HG02610 (cell line): ENCODE measurements at regions not wholly inside any gene's neighbourhood (a gene's known extent, or its start where the extent isn't known, plus 50 kb on each side); places are given as distances from the start of the nearest gene placed in this dataset.
A peak's percentile ranks its signal among the peaks of the same experiment; 100 is the strongest.

ENCODE experiments used
- ATAC-seq: cut with Tn5 transposase; IDR thresholded peaks from one replicate; pipeline ENCODE4 v1.9.1; 2021; ENCODE audit warnings: mild to moderate bottlenecking, moderate library complexity; ENCODE audit not compliant: unreplicated experiment

DNA sequence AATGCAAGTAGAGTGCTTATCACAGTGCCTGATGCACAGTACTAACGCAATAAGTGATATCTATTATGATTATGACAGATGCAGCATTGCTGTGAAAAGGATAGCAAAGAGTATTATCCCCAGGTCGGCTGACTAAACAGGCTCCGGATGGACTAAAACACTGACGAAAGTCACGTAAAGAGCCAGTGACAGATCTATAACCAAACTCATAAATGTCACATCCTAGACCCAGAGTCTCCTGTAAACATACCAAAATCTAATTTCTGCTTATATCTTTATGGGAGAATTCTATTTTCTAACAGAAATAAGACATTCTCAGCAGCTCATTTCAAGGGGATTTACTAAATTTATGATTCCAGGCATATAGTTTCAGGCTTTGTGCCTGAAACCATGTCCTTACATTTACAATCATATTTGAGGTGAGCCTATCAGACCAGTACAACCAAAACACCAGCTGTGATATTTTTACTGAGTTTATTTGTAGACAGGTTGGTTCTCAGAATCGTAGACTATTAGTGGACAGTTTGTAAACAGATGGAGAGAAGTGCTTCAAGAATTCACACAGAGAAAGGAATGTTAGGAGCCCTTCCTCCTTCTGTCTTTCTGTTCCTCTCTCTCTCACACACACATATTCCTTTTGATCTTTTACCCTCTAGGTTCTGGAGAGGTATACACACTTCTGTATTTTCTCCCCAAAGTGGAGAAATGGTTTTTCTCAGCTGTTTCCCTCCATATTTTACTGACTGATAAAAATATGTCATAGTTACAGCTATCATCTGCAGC lies 52.4 kb upstream of the WDR26 start:
- ATAC-seq, result no peak

DNA sequence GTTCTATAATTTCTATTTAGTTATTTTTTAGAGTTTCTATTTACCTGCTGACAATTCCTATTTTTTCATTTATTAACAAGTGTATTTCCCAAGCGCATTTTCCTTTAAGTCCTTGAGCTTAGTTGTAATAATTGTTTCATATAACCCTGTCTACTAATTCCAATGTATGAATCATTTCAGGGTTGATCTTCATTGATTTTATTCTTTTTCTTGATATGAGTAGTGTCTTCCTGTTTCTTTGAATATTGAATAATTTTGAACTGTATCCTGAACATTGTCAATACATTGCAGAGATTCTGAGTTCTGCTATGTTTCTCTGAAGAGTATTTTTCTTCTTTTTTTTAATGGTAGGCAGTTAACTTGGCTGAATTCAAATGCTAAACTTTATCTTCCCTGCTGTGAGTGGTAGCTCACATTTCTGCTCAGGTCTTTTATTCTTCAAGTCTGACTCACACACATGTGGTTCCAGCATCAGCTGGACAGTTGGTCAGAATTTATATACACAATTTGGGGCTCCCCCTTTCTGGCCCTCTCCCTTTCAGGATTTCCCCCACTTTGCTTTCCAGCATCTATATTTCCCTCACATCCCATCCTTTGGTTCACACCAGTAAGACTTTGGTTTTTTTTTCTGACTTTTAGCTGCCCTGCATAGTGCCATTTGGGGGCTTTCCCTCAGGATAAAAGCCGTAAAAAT lies 54.4 kb upstream of the WDR26 start:
- ATAC-seq, result peak; percentile 58

DNA sequence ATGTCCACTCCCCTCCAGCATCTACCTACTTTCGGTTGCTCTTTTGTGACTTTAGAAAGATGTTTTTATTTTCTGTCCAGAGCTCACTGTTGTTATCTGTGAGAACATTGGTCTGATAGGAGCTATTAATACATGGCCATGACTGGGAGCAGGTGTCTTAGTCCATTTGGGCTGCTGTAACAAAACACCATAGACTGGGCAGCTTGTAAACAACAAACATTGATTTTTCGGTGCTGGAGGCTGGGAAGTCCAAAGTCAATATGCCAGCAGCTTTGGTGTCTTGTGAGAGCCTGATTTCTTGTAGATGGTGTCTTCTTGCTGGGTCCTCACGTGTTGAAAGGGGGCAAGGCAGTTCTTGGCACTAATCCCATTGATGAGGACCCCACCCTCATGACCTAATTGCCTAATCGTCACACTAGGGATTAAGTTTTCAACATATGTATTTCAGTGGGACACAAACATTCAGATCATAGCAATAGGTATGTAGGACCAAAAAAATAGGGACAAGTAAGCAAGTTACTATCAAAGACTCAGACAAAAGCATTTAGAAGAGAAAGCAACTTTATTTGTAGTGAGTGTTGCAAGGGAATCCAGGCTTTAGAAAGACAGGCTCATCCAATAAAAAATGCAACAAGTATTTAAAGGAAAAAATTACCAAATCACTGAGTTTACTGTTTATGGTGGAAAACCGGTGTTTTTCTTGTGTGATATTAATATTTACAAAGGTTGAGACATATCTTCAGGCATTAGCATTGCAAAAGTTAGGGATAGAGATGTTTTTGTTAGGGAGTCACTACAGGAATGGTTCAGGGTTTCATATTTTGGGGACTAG lies 55.2 kb upstream of the WDR26 start:
- ATAC-seq, result no peak

DNA sequence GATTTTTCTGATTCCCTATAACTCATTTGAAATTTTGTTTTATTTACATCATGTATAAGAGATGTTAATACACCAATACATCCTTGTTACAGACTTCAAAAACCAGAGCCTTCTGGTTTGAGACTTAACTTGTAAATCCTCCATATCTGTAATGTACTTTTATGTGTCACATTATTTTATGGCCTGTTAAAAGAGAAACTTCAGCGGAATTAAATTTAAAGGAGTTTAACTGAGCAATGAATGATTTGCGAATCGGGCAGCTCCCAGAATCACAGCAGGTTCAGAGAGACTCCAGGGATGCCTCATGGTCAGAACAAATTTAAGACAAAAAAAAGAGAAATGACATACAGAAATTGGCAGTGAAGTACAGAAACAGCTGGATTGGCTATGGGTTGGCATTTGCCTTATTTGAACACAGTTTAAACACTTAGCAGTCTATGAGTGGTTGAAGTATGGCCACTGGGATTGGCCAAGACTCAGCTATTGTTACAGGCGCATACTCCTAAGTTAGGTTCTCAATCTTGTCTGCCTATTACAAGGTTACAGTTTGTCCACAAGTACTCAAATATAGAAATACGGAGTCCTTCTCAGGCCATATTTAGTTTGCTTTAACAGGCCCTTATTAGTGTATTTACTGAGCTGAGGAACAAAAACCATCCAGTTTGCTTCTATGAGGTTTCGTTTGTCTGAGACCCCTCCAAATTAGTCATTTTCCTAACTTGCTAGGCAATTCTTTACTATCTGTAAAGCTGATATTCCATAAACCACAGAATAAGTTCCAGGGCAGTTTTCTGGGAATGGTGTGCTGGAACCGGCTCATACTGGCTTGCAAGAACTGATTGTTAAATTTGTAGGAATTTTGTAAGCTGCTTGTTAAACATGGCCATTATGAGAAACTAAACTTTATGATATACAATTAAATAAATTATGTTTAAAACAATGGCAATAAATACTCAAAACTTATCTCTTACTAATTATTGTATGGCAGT lies 56.2 kb upstream of the WDR26 start:
- ATAC-seq, result no peak

DNA sequence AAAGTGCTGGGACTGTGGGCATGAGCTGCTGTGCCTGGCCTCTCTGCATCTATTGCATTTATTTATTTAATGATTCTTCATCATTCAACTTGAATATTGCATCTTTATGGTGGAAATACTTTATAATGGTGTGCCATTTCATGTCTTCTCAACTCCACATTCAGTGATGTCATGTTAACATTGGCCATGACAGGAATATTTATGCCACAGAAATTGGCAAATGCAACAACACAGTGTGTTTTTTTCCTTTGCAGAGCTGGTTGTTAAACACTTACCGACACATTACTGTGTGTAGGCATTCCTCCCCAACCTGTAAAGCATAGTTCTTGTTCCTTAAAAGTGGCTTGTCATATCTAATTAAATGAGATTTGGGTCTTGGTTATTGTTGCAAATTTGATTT lies 57.4 kb upstream of the WDR26 start:
- ATAC-seq, result no peak

DNA sequence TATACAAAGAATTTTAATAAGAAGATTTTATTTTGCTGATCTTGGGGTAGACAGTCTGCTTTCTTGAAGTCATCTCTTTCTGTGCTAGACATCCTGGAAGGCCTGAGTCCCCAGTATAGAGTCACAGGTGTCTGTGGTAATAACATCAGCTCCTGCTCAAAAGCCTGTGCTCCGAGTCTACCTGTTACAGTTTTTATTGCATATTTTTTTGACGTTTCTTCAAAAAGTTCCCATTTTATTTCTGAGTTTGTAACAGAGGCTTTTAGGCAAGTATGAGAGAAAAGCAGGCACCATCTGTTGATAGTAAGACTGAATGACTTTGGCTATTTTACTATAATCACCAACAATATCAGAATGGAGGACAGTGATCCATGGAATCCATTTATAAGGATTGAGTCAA lies 58.0 kb upstream of the WDR26 start:
- no peak for ATAC-seq

DNA sequence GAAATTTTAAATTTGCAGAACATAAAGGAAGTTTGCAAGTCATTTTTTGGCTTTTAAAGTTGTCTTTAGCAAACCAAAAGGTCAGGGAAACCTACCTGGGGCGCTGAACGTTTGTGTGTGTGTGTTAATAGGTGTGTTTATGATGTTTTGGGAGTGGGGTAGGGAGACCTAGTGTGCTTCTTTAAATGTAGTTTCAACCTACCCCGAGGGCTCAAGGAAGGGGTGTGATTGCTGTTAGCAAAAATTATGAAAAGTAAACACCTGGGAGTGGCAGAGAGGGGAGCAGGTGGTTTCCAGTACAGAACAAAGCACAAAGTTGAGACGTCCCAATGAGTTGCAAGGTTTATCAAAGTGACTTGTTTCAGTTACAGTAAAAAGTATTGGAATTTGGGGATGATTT lies 58.7 kb upstream of the WDR26 start:
- ATAC-seq, result no peak

DNA sequence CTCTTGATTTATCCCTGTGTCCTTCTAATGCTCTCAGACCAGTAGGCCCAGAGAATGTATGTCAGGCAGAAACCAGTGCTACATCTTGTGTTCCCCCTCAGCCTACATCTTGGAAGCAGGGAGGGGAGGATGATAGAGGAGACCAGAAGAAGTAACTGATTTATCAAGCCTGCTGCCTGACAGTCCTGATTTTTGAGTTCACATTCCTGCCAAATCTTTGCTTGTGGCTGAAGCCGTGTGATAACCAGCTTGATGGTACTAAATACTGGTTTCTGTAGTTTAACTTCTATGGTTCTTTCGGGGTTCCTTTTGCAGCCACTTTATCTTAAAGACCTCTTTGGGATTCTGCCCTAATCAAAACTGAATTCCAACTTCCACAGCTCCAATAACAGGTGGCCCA lies 59.7 kb upstream of the WDR26 start:
- ATAC-seq, result no peak

DNA sequence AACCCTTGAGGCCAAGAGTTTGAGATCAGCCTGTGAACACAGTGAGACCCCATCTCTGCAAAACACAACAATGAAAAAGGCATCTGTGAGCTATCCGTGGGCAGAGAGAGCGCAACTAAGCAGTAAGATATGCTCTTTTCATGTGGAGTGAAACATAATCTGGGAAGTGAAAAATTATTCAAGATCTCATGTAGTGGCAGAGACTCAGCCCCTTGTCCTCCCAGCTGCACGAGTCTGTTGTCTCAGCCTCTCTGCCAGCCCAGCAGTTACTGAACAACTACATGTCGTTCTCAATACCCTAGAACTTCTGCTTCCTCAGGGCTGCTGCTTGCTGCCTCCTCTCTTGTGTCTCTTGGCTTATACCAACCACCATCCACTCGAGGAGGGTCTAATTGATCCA lies 61.3 kb upstream of the WDR26 start:
- ATAC-seq, result no peak

DNA sequence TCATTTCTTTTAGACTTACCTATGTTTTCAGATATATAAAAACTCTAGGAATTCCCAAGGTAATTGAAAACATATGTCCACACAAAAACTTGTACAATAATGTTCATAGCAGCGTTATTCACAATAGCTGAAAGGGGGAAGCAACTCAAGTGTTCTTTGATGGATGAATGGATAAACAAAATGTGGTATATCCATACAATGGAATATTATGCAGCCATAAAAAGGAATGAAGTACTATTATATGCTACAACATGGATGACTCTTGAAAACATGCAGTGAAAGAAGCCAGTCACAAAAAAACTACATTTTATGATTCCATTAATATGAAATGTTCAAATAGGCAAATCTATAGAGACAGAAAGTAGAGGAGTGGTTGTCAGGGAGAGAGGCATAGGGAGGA lies 62.2 kb upstream of the WDR26 start:
- ATAC-seq, result no peak

DNA sequence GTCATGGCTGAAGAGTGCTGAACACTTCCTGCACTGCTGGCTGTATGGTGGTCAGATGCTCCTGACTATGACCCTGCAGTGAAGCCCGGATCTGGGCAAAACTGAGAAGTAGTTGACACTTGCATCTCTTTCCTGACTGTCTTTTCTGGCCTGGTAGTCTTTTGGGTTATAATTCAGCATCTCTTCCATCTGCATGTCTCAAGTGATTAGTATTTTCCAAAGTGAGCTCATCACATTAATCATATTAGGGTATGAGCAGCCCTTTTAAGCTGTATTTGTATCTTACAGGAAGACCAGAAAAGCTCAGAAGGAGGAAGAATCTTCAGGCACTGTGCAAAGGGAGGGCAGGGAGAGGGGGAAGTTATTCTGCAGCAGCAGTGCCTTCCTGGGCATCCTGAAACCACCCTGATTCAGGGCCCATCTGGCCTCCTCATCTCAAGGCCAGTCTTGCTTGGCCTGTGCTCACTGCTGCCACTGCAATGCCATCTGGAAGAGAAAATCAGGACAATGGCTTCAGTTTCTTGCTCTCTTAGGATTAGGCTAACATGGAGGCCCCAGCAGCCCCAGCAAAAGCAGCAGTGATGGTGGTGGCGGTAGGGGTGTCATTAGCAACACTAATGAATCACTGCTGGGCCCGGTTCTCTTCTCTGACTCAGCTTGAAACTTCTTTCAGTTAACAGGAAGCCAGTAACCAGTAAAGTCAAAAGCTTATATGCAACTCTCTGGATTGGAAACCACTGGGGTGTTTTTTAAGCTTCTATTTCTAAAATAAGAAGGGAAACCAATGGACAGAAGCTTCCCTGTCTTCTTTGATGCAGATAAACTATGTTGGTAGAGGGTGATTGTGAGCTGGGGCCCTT lies 63.3 kb upstream of the WDR26 start:
- peak; percentile 97 for ATAC-seq

DNA sequence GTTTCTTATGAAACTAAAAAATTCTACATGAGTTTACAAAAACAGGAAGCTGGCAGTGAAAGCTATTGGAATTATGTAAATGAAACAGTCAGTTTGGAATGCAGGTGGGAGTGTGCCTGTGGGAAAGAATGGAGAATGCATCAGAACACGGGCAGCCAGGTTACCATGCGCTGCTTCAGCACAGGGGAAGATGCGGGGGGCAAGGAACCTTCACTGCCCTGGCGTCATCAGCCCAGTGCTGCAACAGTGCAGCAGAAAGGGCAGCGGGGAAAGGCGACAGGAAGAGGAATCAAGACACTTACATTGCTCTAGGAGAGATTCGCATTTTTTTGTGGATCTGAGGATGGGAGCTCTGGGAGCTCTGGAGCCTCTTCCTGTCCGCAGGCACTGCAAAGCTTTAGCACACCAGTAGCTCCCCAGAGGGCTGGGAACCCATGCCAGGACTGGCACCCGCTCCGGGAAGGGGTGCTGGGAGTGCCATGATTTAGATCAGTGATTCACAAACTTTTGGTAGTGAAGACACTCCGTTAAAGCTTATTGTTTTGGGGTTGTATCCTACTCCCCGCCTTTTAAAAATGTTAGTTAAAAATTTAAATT lies 64.1 kb upstream of the WDR26 start:
- ATAC-seq, result no peak

DNA sequence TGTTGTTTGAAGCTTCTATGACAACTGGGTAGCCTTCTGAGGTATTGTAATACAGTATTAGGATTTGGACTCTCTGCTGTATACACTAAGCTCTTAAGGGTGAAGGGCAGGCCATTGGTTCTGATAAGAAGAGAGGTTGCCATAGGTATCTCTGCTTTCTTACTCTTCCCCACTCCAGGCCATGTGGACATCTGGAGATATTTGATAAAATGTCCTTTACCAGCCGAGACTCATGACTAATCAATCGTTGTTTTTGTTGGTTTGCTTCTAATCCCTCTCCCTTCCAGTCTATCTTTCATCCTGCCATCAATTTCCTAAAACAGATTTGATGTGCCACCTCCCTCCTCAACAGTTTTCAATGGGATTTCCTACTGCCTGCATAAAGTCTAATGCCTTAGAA lies 64.6 kb upstream of the WDR26 start:
- ATAC-seq, result no peak

DNA sequence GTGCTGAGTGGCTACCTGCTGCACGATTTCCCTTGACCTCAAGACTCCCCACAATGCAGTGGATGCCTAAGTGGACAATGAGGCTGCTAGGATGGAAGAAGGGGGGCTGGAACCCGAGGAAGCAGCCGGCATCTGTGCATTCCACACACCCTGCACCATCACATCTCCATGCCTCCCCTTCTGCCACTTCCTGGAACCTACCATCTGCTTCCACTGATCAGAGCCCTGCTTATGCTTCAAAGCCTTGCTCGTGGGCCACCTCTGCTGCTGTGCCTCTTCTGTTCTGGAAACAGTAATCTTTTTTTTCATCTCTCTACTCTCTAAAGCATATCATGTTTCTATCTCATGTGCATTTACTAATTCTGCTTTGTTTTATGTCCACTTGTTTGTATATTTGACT lies 66.2 kb upstream of the WDR26 start:
- ATAC-seq, result no peak

DNA sequence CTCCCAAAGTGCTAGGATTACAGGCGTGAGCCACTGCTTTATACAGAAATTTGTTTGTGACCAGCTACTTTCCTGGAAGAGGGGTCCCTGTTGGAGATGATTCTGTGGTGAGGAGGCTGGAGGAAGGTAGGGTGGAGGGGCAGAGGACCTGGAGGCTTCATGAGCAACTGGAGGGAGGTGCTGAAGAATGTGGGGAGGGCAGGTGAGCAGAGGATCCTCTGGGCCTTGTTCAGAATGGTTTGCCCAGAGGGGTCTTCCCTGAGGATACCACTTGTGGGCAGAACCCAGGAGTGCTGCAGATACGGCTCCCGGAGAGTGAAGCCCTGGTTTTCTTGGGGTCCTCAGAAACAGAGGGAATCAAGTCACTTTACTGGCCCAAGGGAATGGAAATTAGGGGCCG lies 67.2 kb upstream of the WDR26 start:
- no peak for ATAC-seq

DNA sequence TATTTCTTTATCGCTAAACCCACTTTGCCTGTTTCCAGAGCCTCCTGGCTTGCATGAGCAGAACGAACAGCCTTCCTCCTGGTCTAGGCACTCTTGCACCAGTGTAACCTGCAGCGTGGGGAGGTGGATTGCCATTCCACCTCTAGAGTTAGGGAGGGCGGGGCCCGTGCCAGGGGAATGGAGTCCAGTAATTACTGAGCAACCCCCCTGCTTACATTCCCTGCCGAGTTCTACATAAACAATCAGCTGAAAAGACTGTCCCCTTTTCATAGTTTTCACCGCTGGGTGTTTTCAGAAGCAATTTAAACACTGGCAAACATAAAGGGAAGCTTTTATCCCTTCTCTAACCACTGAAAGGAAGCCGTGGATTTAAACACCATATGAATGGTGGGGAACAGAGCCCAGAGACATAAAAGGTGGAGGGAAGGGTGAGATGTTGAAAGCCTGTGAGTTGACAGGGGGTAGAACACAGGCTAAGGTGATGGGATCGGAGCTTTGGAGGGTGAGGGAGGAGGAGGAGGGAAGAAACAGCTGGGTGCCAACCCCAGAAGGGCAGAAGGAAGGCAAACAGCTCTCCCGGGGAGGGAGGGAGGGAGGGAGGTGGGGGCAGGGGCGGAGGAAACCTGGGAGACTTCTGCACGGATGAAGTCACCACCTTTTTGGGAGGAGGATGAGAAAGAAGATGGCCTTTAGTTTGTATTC lies 68.0 kb upstream of the WDR26 start:
- no peak for ATAC-seq

DNA sequence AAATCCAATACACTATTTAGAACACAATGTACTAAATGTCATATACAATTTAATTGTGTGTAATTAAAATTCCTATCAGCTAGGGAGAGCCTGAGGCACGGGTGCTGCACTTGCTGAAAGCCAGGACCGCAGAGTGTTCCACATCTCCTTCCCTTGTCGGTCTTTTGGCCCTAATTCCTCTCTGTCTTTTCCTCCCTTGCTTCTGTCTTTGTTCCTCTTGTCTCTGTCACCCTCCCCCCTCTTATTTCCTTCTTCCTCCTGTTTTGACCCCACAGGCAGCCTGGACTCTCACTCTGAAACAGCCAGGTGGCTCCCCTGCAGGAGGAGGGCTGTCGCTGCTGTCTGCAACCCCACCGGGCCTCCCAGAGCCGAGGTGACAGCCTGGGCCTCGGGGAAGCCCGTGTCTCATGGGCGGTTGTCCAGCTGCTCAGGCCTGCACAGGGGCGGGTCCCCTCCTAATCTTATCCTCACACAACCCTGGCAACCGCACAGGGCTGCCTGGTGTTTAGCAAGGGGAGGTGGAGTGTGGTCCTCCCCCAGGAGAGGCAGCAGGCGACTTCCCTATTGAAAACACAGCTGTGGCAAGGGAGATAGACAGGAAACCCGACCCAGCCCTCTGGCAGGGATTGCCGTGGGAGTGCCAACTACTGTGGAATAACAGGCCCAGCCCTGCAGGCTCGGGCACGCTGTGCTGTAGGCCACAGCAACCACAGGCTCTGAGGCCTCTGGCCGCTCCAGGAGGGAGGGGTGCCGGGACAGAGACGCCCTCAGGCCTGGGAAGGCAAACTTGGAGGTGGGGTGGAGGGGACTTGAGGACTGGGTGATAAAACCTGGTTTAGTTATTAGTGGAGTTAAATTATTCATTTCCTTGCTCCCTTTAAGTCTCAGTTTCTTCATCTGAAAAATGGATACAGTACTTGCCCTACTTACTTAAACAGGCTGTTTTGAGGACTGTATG lies 68.8 kb upstream of the WDR26 start:
- peak; percentile 96 for ATAC-seq
